ENCODE measurements at regions not wholly inside any gene's neighbourhood (a gene's known extent, or its start where the extent isn't known, plus 50 kb on each side); places are given as distances from the start of the nearest gene placed in this dataset.
"Not testable (repeated sequence)": the region's sequence is repeated elsewhere in the genome, so short reads cannot be mapped to it uniquely, and the experiment has no call there.

DNA sequence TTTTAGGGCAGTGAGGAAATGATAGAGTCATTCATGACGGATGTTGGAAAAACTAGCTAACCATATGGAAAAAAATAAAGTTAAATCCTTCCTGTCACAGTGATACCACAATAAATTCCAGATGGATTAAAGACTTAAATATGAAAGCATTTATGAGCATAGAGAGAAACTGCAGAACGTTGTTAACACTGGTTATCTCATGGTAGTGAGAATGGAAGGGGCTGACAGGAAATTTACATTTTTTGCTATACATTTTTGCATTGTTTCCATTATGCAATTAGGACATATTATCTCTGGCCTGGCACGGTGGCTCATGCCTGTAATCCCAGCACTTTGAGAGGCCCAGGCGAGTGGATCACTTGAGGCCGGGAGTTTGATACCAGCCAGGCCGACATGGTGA, 130.5 kb upstream of the VOPP1 start:
- TF ChIP-seq, protein P1, sequence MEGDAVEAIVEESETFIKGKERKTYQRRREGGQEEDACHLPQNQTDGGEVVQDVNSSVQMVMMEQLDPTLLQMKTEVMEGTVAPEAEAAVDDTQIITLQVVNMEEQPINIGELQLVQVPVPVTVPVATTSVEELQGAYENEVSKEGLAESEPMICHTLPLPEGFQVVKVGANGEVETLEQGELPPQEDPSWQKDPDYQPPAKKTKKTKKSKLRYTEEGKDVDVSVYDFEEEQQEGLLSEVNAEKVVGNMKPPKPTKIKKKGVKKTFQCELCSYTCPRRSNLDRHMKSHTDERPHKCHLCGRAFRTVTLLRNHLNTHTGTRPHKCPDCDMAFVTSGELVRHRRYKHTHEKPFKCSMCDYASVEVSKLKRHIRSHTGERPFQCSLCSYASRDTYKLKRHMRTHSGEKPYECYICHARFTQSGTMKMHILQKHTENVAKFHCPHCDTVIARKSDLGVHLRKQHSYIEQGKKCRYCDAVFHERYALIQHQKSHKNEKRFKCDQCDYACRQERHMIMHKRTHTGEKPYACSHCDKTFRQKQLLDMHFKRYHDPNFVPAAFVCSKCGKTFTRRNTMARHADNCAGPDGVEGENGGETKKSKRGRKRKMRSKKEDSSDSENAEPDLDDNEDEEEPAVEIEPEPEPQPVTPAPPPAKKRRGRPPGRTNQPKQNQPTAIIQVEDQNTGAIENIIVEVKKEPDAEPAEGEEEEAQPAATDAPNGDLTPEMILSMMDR (IDR thresholded peaks at IDR 0.05): not testable (repeated sequence)
- not testable (repeated sequence) for TF ChIP-seq EP300, POLR2A (IDR thresholded peaks at IDR 0.05)
